K562 (cell line): ENCODE measurements at regions not wholly inside any gene's neighbourhood (a gene's known extent, or its start where the extent isn't known, plus 50 kb on each side); places are given as distances from the start of the nearest gene placed in this dataset.

Experiments
- ATAC-seq: fragments of 200-7000 bp; cut with Tn5 transposase; 3 replicates; pipeline ENCODE4 v1.9.1; 2020; ENCODE audit warnings: moderate library complexity
- BruUV-seq: library from RNA; stranded (reverse); fragments of 400-500 nt; replicated peaks from 2 replicates; lab custom pipeline; 2021; lab: Mats Ljungman, UMichigan
- CTCF ChIA-PET: fragments of 300-600 bp; formaldehyde crosslinking; extraction: SDS; loops from one replicate; lab custom pipeline; 2021; ENCODE audit warnings: low intra/inter-chr PET ratio; lab: Yijun Ruan, JAX
- POLR2A ChIA-PET: fragments of 300-600, 350-650 bp; sonication (Branson Sonifier 250); formaldehyde crosslinking; extraction: SDS; loops from one replicate; lab custom pipeline; 2021; ENCODE audit warnings: antibody characterized with exemption, inconsistent platforms; lab: Yijun Ruan, JAX
- DNase-seq, 4 experiments: peaks; one replicate each; pipeline versions ENCODE4 v3.0.0 to v3.0.0-alpha.2; 2011 to 2018; ENCODE audit warnings: low spot score in 3 of 4, mixed read lengths in 3 of 4; ENCODE audit errors: extremely low read depth in 1 of 4
- FAIRE-seq: peaks from 2 replicates; lab custom pipeline; 2011; peaks lifted over from hg19 to GRCh38; lab: Jason Lieb, UNC
- H2AFZ ChIP-seq: 2 replicates; pipeline ENCODE4 v1.6.0; 2011; ENCODE audit warnings: low read depth, low read length, control low read depth, inconsistent platforms
- H3K27ac ChIP-seq: fragments of 200-600 bp; 3 replicates; pipeline ENCODE4 v1.8.0; 2011; ENCODE audit warnings: low read depth, mild to moderate bottlenecking, control low read depth, inconsistent platforms, low read length, moderate library complexity, mixed read lengths; ENCODE audit errors: extremely low read depth
- H3K27me3 ChIP-seq, 2 experiments: fragments of 300-600 bp in 1 of 2; 2 replicates in 1 of 2; 3 replicates in 1 of 2; pipeline versions ENCODE4 v1.6.0 to v1.8.0; 2011; ENCODE audit warnings: inconsistent platforms in 2 of 2, low read length in 2 of 2, mild to moderate bottlenecking in 1 of 2, mixed read lengths in 1 of 2, moderate library complexity in 1 of 2; ENCODE audit not compliant: control insufficient read depth in 2 of 2, insufficient read depth in 2 of 2
- H3K36me3 ChIP-seq: fragments of 300-600 bp; 3 replicates; pipeline ENCODE4 v1.8.0; 2011; ENCODE audit warnings: mild to moderate bottlenecking, low read length, inconsistent platforms; ENCODE audit not compliant: control insufficient read depth, insufficient read depth
- H3K4me1 ChIP-seq, 2 experiments: fragments of 200-600 bp in 1 of 2; replicated peaks in 1 of 2; 2 replicates in 1 of 2; 3 replicates in 1 of 2; pipeline versions ENCODE4 v1.5.1 to v1.8.0; 2011; ENCODE audit warnings: inconsistent platforms in 2 of 2, low read length in 2 of 2, mild to moderate bottlenecking in 1 of 2, mixed read lengths in 1 of 2, moderate library complexity in 1 of 2; ENCODE audit not compliant: control insufficient read depth in 2 of 2, insufficient read depth in 2 of 2
- H3K4me2 ChIP-seq: 2 replicates; pipeline ENCODE4 v1.6.1; 2011; ENCODE audit warnings: low read length, control low read depth, inconsistent platforms, mixed read lengths; ENCODE audit not compliant: insufficient read depth
- H3K4me3 ChIP-seq: fragments of 200-600 bp; sonication (generic), shearing (Covaris generic); 2 replicates; pipeline ENCODE4 v1.5.1; 2016; ENCODE audit warnings: control low read depth, inconsistent platforms
- H3K79me2 ChIP-seq: fragments of 200-600 bp; 3 replicates; pipeline ENCODE4 v1.8.0; 2011; ENCODE audit warnings: low read length, inconsistent platforms; ENCODE audit not compliant: control insufficient read depth, insufficient read depth
- H3K9ac ChIP-seq, 2 experiments: 2 replicates each; pipeline versions ENCODE4 v1.6.0 to v1.6.1; 2011; ENCODE audit warnings: low read depth in 2 of 2, low read length in 2 of 2, control low read depth in 1 of 2, inconsistent platforms in 1 of 2, mild to moderate bottlenecking in 1 of 2, mixed read lengths in 1 of 2; ENCODE audit not compliant: insufficient read depth in 1 of 2
- H3K9me1 ChIP-seq: one replicate; pipeline ENCODE4 v1.6.0; 2011; ENCODE audit warnings: inconsistent platforms, mild to moderate bottlenecking, low read length, moderate library complexity; ENCODE audit not compliant: control insufficient read depth, insufficient read depth
- H3K9me3 ChIP-seq: replicated peaks from 2 replicates; pipeline ENCODE4 v1.5.1; 2011; ENCODE audit warnings: low read depth, low read length, inconsistent platforms; ENCODE audit not compliant: control insufficient read depth, insufficient read depth
- H4K20me1 ChIP-seq: replicated peaks from 2 replicates; pipeline ENCODE4 v1.6.1; 2011; ENCODE audit warnings: low read length, inconsistent platforms, mixed read lengths; ENCODE audit not compliant: control insufficient read depth, insufficient read depth
- ARID1B ChIP-seq: fragments of 450-650 bp; IDR thresholded peaks from 2 replicates; pipeline ENCODE4 v1.6.1; 2016; ENCODE audit warnings: antibody characterized with exemption, mild to moderate bottlenecking, inconsistent platforms
- BCOR ChIP-seq: fragments of 450-650 bp; IDR thresholded peaks from 2 replicates; pipeline ENCODE4 v1.6.1; 2016
- IFI16 ChIP-seq: fragments of 250-450 bp; sonication (Bioruptor Pico); IDR thresholded peaks from 2 replicates; pipeline ENCODE4 v2.1.2; 2022; ENCODE audit warnings: mild to moderate bottlenecking, inconsistent platforms
- MIER1 ChIP-seq: fragments of 450-650 bp; IDR thresholded peaks from 2 replicates; pipeline ENCODE4 v1.6.1; 2016; ENCODE audit warnings: antibody characterized with exemption, mild to moderate bottlenecking, low read depth
- NFE2 ChIP-seq: IDR thresholded peaks from 2 replicates; pipeline ENCODE4 v1.6.1; 2014; ENCODE audit warnings: antibody characterized with exemption, low read depth
- RCOR1 ChIP-seq, 2 experiments: IDR thresholded peaks; 2 replicates each; pipeline ENCODE4 v1.6.1; 2012; ENCODE audit warnings: low read depth in 2 of 2, low read length in 2 of 2, borderline replicate concordance in 1 of 2, improper control_type of control experiment in 1 of 2
- TCFL5 ChIP-seq: fragments of 250-450 bp; sonication (Bioruptor Pico); conservative IDR thresholded peaks from 2 replicates; pipeline ENCODE4 v1.6.1; 2021; ENCODE audit warnings: mild to moderate bottlenecking, moderate library complexity, matching md5 sums
- ZFP30 ChIP-seq: fragments of 250-450 bp; sonication (Bioruptor Pico); IDR thresholded peaks from 2 replicates; pipeline ENCODE4 v1.8.0; 2022; ENCODE audit warnings: moderate library complexity, mild to moderate bottlenecking, inconsistent platforms, borderline replicate concordance
- ZNF174 ChIP-seq: fragments of 250-450 bp; sonication (Bioruptor Pico); IDR thresholded peaks from 2 replicates; pipeline ENCODE4 v1.4.0; 2020; ENCODE audit warnings: mild to moderate bottlenecking
- in situ Hi-C: fragments of 300-500 bp; cut with MboI; formaldehyde crosslinking; loops from 4 replicates; pipeline ENCODE4 v1.15.0; 2018; ENCODE audit warnings: inconsistent platforms, mixed read lengths
- intact Hi-C: fragments of 100-400 bp; cut with micrococcal nuclease; formaldehyde crosslinking; loops from 2 replicates; pipeline ENCODE4 v1.14.2; 2022
- TF ChIP-seq, protein P1 (sequence below): fragments of 250-450 bp; sonication (Bioruptor Pico); IDR thresholded peaks from 2 replicates; pipeline ENCODE4 v1.4.0; 2020
- TF ChIP-seq, protein P2 (sequence below), 3 experiments: IDR thresholded peaks in 2 of 3; conservative IDR thresholded peaks in 1 of 3; 2 replicates each; pipeline ENCODE4 v1.5.1; 2011 to 2012; ENCODE audit warnings: low read length in 3 of 3, mild to moderate bottlenecking in 3 of 3, control low read depth in 2 of 3, improper control_type of control experiment in 1 of 3, inconsistent platforms in 1 of 3, low read depth in 1 of 3, mixed read lengths in 1 of 3, moderate library complexity in 1 of 3; ENCODE audit not compliant: insufficient read depth in 2 of 3
- TF ChIP-seq, protein P3 (sequence below): fragments of 250-450 bp; sonication (Bioruptor Pico); IDR thresholded peaks from 2 replicates; pipeline ENCODE4 v1.5.0; 2021

DNA sequence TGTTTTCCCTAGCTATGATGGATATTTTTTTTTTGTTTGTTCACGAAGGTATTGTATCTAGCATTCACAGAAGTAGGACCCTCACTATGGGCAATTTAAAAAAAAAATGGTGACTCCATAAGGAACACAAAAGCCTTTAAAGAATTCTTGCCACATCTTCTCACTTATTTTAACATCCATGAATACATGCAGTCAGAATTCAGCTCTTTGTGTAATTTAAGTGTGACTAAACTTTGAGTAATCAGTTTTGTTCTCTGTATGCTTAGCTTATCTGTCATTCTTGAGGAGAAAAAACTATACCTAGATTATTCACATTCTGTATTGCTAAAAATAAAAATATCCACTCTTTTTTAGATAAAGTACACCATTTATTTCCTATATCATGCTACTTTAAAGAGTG is 313.2 kb upstream of the KCND2 start (continued):
- TF ChIP-seq, protein P1, sequence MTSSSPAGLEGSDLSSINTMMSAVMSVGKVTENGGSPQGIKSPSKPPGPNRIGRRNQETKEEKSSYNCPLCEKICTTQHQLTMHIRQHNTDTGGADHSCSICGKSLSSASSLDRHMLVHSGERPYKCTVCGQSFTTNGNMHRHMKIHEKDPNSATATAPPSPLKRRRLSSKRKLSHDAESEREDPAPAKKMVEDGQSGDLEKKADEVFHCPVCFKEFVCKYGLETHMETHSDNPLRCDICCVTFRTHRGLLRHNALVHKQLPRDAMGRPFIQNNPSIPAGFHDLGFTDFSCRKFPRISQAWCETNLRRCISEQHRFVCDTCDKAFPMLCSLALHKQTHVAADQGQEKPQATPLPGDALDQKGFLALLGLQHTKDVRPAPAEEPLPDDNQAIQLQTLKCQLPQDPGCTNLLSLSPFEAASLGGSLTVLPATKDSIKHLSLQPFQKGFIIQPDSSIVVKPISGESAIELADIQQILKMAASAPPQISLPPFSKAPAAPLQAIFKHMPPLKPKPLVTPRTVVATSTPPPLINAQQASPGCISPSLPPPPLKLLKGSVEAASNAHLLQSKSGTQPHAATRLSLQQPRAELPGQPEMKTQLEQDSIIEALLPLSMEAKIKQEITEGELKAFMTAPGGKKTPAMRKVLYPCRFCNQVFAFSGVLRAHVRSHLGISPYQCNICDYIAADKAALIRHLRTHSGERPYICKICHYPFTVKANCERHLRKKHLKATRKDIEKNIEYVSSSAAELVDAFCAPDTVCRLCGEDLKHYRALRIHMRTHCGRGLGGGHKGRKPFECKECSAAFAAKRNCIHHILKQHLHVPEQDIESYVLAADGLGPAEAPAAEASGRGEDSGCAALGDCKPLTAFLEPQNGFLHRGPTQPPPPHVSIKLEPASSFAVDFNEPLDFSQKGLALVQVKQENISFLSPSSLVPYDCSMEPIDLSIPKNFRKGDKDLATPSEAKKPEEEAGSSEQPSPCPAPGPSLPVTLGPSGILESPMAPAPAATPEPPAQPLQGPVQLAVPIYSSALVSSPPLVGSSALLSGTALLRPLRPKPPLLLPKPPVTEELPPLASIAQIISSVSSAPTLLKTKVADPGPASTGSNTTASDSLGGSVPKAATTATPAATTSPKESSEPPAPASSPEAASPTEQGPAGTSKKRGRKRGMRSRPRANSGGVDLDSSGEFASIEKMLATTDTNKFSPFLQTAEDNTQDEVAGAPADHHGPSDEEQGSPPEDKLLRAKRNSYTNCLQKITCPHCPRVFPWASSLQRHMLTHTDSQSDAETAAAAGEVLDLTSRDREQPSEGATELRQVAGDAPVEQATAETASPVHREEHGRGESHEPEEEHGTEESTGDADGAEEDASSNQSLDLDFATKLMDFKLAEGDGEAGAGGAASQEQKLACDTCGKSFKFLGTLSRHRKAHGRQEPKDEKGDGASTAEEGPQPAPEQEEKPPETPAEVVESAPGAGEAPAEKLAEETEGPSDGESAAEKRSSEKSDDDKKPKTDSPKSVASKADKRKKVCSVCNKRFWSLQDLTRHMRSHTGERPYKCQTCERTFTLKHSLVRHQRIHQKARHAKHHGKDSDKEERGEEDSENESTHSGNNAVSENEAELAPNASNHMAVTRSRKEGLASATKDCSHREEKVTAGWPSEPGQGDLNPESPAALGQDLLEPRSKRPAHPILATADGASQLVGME = no peak

DNA sequence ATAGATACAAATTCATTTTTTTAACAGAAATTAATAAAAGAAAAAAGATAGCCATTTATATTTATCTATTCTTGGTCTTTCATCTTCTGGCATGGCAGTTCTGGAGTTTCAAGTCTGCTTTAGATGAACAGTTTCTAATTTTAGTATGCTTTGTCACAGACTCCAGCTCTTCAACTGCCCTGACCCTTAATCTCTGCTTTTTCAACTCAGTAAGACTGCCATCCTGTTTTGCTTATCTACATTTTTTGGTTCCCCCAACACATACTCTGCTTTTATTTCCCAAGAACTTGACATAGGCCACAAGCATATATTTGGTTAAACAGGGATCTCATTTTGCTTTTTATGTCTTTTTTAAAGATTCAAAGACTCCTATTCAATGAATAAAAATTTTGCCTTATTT is 309.3 kb upstream of the KCND2 start:
- H3K4me3 ChIP-seq = no peak overlapping the region
- H3K4me2 ChIP-seq = no peak overlapping the region
- H3K4me1 ChIP-seq = peaks cover 0 to 15% of the 10 kb centered on the region in 2 experiments; a peak in 2 of 5 replicates
- intact Hi-C loops (no loop called here), in situ Hi-C loops (no loop called here)
- peak overlapping the region; percentile 67; the same call in 1 of the 3 replicates for H3K27ac ChIP-seq
- no peaks in the 10 kb centered on the region for H3K36me3 ChIP-seq
- DNase-seq (peak in 2 of 4 experiments; percentile 24 to 72), FAIRE-seq (no peak), ATAC-seq (peak; percentile 67)
- no TSS peak for BruUV-seq
- ChIA-PET CTCF (no interaction called here), POLR2A (no interaction called here)
- no peak overlapping the region for H3K9ac ChIP-seq
- no peaks in the 10 kb centered on the region for H3K9me1 ChIP-seq
- no peaks in the 10 kb centered on the region for H4K20me1 ChIP-seq
- no peaks in the 10 kb centered on the region; the same call in 1 of the 2 replicates for H3K9me3 ChIP-seq
- no peak overlapping the region; the same call in 1 of the 2 replicates for H2AFZ ChIP-seq
- H3K79me2 ChIP-seq = no peaks in the 10 kb centered on the region
- no peaks in the 10 kb centered on the region for H3K27me3 ChIP-seq
- TF ChIP-seq, protein P2, sequence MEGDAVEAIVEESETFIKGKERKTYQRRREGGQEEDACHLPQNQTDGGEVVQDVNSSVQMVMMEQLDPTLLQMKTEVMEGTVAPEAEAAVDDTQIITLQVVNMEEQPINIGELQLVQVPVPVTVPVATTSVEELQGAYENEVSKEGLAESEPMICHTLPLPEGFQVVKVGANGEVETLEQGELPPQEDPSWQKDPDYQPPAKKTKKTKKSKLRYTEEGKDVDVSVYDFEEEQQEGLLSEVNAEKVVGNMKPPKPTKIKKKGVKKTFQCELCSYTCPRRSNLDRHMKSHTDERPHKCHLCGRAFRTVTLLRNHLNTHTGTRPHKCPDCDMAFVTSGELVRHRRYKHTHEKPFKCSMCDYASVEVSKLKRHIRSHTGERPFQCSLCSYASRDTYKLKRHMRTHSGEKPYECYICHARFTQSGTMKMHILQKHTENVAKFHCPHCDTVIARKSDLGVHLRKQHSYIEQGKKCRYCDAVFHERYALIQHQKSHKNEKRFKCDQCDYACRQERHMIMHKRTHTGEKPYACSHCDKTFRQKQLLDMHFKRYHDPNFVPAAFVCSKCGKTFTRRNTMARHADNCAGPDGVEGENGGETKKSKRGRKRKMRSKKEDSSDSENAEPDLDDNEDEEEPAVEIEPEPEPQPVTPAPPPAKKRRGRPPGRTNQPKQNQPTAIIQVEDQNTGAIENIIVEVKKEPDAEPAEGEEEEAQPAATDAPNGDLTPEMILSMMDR (IDR thresholded peaks at IDR 0.05 in 2 of 3, conservative IDR thresholded peaks at IDR 0.05 in 1 of 3; ENCODE audit: insufficient read depth in 2 of 3, low read depth in 1 of 3, low read length in 3 of 3) = no peak
- TF ChIP-seq TCFL5 (CRISPR knock-in tag) (no peak), ZFP30 (CRISPR knock-in tag) (no peak), ZNF174 (CRISPR knock-in tag) (no peak), ARID1B (peak; percentile 50; the same call in 1 of the 2 replicates), RCOR1 (IDR thresholded peaks at IDR 0.05; ENCODE audit: borderline replicate concordance in 1 of 2, low read depth in 2 of 2, low read length in 2 of 2) (peak in 1 of 2 experiments; percentile 36; a peak in 1 of 4 replicates), MIER1 (0 out of 2 replicates have a peak, but pooled peaks have one; percentile 62), NFE2 (peak; percentile 33; the same call in 1 of the 2 replicates), BCOR (no peak), IFI16 (no peak)
- TF ChIP-seq, protein P3, sequence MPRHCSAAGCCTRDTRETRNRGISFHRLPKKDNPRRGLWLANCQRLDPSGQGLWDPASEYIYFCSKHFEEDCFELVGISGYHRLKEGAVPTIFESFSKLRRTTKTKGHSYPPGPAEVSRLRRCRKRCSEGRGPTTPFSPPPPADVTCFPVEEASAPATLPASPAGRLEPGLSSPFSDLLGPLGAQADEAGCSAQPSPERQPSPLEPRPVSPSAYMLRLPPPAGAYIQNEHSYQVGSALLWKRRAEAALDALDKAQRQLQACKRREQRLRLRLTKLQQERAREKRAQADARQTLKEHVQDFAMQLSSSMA = no peak
